SK-N-SH treated with all-trans-retinoic acid at 6 μM for 48 hours (cell line): ENCODE measurements at regions not wholly inside any gene's neighbourhood (a gene's known extent, or its start where the extent isn't known, plus 50 kb on each side); places are given as distances from the start of the nearest gene placed in this dataset.

Source experiments
- ATAC-seq: fragments of 200-7000 bp; cut with Tn5 transposase; 3 replicates; pipeline ENCODE4 v1.9.1; 2020; ENCODE audit warnings: mild to moderate bottlenecking, moderate library complexity
- BACH2 ChIP-seq: fragments of 250-450 bp; sonication (Bioruptor Pico); IDR thresholded peaks from 2 replicates; pipeline ENCODE4 v1.9.0; 2021; ENCODE audit warnings: mild to moderate bottlenecking, borderline replicate concordance
- ESRRG ChIP-seq: fragments of 250-450 bp; sonication (Bioruptor Pico); IDR thresholded peaks from 2 replicates; pipeline ENCODE4 v1.6.1; 2021; ENCODE audit warnings: mild to moderate bottlenecking
- ISL1 ChIP-seq: fragments of 250-450 bp; sonication (Bioruptor Pico); IDR thresholded peaks from 2 replicates; pipeline ENCODE4 v2.1.2; 2022; ENCODE audit warnings: mild to moderate bottlenecking, moderate library complexity
- OSR1 ChIP-seq: fragments of 250-450 bp; sonication (Bioruptor Pico); IDR thresholded peaks from 2 replicates; pipeline ENCODE4 v1.8.0; 2022; ENCODE audit warnings: moderate library complexity, mild to moderate bottlenecking, inconsistent platforms
- POU6F1 ChIP-seq: fragments of 250-450 bp; sonication (Bioruptor Pico); IDR thresholded peaks from 2 replicates; pipeline ENCODE4 v1.8.0; 2021; ENCODE audit warnings: low read depth, mild to moderate bottlenecking, moderate library complexity, borderline replicate concordance
- PPARA ChIP-seq: fragments of 250-450 bp; sonication (Bioruptor Pico); IDR thresholded peaks from 2 replicates; pipeline ENCODE4 v1.5.0; 2020; ENCODE audit warnings: mild to moderate bottlenecking, borderline replicate concordance
- RARB ChIP-seq: fragments of 250-450 bp; sonication (Bioruptor Pico); IDR thresholded peaks from 2 replicates; pipeline ENCODE4 v1.8.0; 2021; ENCODE audit warnings: mild to moderate bottlenecking, moderate library complexity
- SNAI2 ChIP-seq: fragments of 250-450 bp; sonication (Bioruptor Pico); IDR thresholded peaks from 2 replicates; pipeline ENCODE4 v1.5.0; 2020; ENCODE audit warnings: mild to moderate bottlenecking, moderate library complexity
- ZC3H10 ChIP-seq: fragments of 250-450 bp; sonication (Bioruptor Pico); IDR thresholded peaks from 2 replicates; pipeline ENCODE4 v1.5.1; 2021; ENCODE audit warnings: mild to moderate bottlenecking, moderate library complexity
- ZFP30 ChIP-seq: fragments of 450-650 bp; formaldehyde crosslinking; IDR thresholded peaks from 2 replicates; pipeline ENCODE4 v1.5.0; 2022; ENCODE audit warnings: mild to moderate bottlenecking, moderate library complexity
- ZNF565 ChIP-seq: fragments of 450-650 bp; formaldehyde crosslinking; conservative IDR thresholded peaks from 2 replicates; pipeline ENCODE4 v1.5.0; 2020; ENCODE audit warnings: low read depth, mild to moderate bottlenecking, moderate library complexity
- ZNF70 ChIP-seq: fragments of 450-650 bp; formaldehyde crosslinking; IDR thresholded peaks from 2 replicates; pipeline ENCODE4 v1.5.0; 2020; ENCODE audit warnings: mild to moderate bottlenecking, moderate library complexity
- ZNF8 ChIP-seq: fragments of 450-650 bp; formaldehyde crosslinking; IDR thresholded peaks from 2 replicates; pipeline ENCODE4 v1.5.0; 2020; ENCODE audit warnings: mild to moderate bottlenecking, moderate library complexity
- TF ChIP-seq, protein P1 (sequence below): fragments of 250-450 bp; sonication (Bioruptor Pico); IDR thresholded peaks from 2 replicates; pipeline ENCODE4 v1.5.0; 2020; ENCODE audit warnings: mild to moderate bottlenecking, moderate library complexity
- TF ChIP-seq, protein P2 (sequence below): fragments of 250-450 bp; sonication (Bioruptor Pico); IDR thresholded peaks from 2 replicates; pipeline ENCODE4 v1.5.1; 2021; ENCODE audit warnings: mild to moderate bottlenecking, moderate library complexity
- TF ChIP-seq, protein P3 (sequence below): fragments of 250-450 bp; sonication (Bioruptor Pico); IDR thresholded peaks from 2 replicates; pipeline ENCODE4 v1.8.0; 2020; ENCODE audit warnings: mild to moderate bottlenecking, moderate library complexity, borderline replicate concordance

DNA sequence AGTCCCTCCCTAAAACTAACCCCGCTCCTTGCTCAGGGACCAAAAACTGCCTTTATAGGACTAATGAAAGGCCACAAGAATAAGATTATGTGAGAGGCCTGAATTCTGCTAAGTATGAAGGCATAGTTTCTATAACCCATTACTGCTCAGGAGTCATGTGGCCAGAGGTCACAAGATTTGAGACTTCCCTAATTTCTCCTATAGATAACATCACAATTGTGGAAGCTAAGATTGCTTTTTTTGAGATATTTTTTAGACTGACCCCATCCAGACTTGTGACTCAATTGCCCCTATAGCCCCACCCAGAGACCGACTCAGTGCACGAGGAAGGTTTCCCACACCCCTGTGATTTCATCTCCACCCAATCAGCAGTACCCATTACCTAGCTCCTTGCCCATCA, 504.1 kb upstream of the GOT2 start (continued):
- TF ChIP-seq, protein P1, sequence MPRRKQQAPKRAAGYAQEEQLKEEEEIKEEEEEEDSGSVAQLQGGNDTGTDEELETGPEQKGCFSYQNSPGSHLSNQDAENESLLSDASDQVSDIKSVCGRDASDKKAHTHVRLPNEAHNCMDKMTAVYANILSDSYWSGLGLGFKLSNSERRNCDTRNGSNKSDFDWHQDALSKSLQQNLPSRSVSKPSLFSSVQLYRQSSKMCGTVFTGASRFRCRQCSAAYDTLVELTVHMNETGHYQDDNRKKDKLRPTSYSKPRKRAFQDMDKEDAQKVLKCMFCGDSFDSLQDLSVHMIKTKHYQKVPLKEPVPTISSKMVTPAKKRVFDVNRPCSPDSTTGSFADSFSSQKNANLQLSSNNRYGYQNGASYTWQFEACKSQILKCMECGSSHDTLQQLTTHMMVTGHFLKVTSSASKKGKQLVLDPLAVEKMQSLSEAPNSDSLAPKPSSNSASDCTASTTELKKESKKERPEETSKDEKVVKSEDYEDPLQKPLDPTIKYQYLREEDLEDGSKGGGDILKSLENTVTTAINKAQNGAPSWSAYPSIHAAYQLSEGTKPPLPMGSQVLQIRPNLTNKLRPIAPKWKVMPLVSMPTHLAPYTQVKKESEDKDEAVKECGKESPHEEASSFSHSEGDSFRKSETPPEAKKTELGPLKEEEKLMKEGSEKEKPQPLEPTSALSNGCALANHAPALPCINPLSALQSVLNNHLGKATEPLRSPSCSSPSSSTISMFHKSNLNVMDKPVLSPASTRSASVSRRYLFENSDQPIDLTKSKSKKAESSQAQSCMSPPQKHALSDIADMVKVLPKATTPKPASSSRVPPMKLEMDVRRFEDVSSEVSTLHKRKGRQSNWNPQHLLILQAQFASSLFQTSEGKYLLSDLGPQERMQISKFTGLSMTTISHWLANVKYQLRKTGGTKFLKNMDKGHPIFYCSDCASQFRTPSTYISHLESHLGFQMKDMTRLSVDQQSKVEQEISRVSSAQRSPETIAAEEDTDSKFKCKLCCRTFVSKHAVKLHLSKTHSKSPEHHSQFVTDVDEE (CRISPR knock-in tag), result no peak
- TF ChIP-seq PPARA (no peak), RARB (CRISPR knock-in tag) (no peak), ZNF8 (CRISPR knock-in tag) (no peak), BACH2 (CRISPR knock-in tag) (no peak), SNAI2 (CRISPR knock-in tag) (no peak), ISL1 (CRISPR knock-in tag) (no peak)
- TF ChIP-seq, protein P2, sequence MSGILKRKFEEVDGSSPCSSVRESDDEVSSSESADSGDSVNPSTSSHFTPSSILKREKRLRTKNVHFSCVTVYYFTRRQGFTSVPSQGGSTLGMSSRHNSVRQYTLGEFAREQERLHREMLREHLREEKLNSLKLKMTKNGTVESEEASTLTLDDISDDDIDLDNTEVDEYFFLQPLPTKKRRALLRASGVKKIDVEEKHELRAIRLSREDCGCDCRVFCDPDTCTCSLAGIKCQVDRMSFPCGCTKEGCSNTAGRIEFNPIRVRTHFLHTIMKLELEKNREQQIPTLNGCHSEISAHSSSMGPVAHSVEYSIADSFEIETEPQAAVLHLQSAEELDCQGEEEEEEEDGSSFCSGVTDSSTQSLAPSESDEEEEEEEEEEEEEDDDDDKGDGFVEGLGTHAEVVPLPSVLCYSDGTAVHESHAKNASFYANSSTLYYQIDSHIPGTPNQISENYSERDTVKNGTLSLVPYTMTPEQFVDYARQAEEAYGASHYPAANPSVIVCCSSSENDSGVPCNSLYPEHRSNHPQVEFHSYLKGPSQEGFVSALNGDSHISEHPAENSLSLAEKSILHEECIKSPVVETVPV (CRISPR knock-in tag), result no peak

- ATAC-seq, result no peak
- no peak for TF ChIP-seq ZNF565 (CRISPR knock-in tag)
- TF ChIP-seq, protein P2 (CRISPR knock-in tag), result no peak
- TF ChIP-seq POU6F1 (CRISPR knock-in tag), result no peak
- no peak for TF ChIP-seq ESRRG (CRISPR knock-in tag)
- TF ChIP-seq SNAI2 (CRISPR knock-in tag), result no peak
- TF ChIP-seq, protein P1 (CRISPR knock-in tag), result no peak
- no peak for TF ChIP-seq OSR1 (CRISPR knock-in tag)
- TF ChIP-seq, protein P3, sequence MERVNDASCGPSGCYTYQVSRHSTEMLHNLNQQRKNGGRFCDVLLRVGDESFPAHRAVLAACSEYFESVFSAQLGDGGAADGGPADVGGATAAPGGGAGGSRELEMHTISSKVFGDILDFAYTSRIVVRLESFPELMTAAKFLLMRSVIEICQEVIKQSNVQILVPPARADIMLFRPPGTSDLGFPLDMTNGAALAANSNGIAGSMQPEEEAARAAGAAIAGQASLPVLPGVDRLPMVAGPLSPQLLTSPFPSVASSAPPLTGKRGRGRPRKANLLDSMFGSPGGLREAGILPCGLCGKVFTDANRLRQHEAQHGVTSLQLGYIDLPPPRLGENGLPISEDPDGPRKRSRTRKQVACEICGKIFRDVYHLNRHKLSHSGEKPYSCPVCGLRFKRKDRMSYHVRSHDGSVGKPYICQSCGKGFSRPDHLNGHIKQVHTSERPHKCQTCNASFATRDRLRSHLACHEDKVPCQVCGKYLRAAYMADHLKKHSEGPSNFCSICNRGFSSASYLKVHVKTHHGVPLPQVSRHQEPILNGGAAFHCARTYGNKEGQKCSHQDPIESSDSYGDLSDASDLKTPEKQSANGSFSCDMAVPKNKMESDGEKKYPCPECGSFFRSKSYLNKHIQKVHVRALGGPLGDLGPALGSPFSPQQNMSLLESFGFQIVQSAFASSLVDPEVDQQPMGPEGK, result no peak
- TF ChIP-seq ZFP30 (CRISPR knock-in tag), result no peak
- no peak for TF ChIP-seq ZNF70 (CRISPR knock-in tag)
- no peak for TF ChIP-seq ISL1 (CRISPR knock-in tag)
Observed at GRCh38 chr16:59236804-59237458, 502.8 kb upstream of the GOT2 start.

GRCh38 chr16:59224401-59224800, 490.3 kb upstream of the GOT2 start:
- TF ChIP-seq, protein P2 (CRISPR knock-in tag), result no peak
- TF ChIP-seq ZC3H10 (CRISPR knock-in tag), result no peak
- TF ChIP-seq ZNF565 (CRISPR knock-in tag), result no peak
- TF ChIP-seq, protein P3, result no peak
- no peak for ATAC-seq
